HL-60 (cell line): ENCODE measurements at regions not wholly inside any gene's neighbourhood (a gene's known extent, or its start where the extent isn't known, plus 50 kb on each side); places are given as distances from the start of the nearest gene placed in this dataset.
"Not testable (repeated sequence)": the region's sequence is repeated elsewhere in the genome, so short reads cannot be mapped to it uniquely, and the experiment has no call there.

Experiments used
- GABPA ChIP-seq: IDR thresholded peaks from 2 replicates; pipeline ENCODE4 v1.6.1; 2012; ENCODE audit warnings: low read depth
- POLR2AphosphoS5 ChIP-seq: IDR thresholded peaks from 2 replicates; pipeline ENCODE4 v1.6.1; 2012; ENCODE audit warnings: low read depth

DNA sequence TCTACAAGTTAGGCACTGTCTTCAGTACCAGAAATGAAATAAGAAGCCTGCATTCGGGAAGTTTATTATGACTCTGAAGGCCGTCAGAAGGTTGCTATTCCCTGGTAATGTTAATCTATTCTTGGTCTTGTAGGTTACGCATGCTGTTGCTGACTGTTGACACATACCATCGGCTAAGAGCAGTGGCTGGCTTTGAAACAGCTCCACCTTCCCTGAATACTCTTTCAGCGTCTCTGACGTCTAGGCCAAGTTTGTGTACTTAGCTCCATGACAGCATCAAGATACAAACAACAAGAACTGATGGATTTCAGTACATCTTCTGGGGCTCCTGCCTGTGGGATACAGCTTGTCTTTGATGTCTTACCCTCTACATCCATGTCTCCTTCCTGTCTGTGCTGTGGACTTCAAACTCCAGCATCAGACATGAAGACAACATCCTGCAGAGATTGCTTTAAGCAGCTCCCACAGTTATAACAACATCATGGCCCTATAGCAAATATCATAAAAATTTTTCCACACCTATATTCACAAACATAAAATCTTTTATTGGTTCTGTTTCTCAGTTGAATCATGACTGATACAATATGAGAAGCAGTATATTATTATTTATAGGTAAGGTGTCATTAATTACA is 906.0 kb downstream of the SPATA31A7 start:
- not testable (repeated sequence) for TF ChIP-seq GABPA, POLR2AphosphoS5
